ENCODE measurements at regions not wholly inside any gene's neighbourhood (a gene's known extent, or its start where the extent isn't known, plus 50 kb on each side); places are given as distances from the start of the nearest gene placed in this dataset.
A peak's percentile ranks its signal among the peaks of the same experiment; 100 is the strongest.
"Not testable (repeated sequence)": the region's sequence is repeated elsewhere in the genome, so short reads cannot be mapped to it uniquely, and the experiment has no call there.

DNA sequence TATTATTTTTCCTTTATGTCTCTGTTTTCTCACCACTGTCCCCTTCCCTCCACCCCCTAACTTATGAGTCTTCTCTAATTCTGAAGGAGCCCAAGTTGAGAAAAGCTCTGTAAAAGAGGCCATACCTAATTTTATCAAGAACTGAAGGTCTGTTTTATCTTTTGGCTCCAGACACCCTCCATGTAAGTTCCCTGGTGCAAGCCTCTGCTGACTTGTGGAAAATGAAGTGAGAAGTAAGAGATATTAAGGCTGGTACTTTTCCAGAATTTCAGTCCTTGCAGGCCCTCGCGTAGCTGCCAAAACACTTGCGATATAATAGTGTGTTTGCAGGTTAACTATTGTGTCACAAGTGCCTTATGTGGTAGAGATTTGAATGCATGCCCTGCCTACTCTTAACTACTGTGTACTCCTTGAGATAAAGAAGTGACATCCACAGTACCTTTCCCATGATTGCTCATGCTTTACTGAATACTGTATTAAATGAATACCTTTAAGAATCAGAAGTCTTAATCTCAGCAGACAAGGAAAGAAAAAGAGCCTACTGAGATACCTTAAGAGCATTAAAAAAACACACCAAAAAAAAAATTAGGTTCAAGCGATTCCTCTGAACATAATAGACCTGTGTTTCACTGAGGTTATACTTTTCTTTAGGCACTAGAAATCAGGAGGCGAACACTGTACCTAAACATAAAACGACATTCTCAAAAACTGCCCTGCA is 143.6 kb upstream of the ZNF184 start:
- no peak for DNase-seq

DNA sequence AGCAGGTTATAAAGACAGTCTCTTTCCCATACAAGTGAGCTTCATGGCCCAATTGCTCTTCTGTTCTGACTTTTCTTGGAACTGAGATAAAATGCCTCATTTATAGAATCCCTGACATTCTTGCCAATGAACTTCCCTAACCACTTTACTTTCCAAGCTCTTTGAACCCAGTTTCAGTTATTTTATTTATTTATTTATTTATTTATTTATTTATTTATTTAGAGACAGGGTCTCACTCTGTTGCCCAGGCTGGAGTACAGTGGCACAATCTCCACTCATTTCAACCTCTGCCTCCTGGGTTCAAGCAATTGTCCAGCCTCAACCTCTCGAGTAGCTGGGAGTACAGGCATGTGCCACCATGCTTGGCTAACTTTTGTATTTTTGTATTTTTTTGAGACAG is 138.5 kb upstream of the ZNF184 start:
- DNase-seq = no peak

GRCh38 chr6:27608916-27609883 is 136.3 kb upstream of the ZNF184 start:
- peak; percentile 39 for DNase-seq

GRCh38 chr6:27605401-27606342 is 132.8 kb upstream of the ZNF184 start:
- DNase-seq = no peak

DNA sequence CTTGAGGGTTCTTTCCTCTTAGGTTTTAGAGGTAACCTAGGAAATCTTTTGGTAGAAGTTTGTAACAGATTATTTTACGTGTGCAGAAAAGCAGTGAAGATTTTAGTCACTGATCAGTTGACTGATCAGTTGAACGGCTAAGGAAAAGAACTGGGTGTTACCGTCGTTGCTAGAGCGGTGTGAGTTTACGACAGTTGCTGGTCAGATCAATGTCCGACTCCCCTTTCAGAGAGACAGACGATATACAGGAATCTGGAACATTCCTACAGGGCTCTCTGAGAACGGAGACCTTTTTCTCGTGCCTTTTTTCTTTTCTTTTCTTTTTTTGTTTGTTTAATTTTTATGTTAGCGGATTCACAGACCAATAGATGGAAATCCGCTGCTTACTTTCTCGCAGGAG is 132.1 kb upstream of the ZNF184 start:
- no peak for DNase-seq

- no peak for DNase-seq
These were observed 128.9 kb upstream of the ZNF184 start for GRCh38 chr6:27601668-27602254.

DNA sequence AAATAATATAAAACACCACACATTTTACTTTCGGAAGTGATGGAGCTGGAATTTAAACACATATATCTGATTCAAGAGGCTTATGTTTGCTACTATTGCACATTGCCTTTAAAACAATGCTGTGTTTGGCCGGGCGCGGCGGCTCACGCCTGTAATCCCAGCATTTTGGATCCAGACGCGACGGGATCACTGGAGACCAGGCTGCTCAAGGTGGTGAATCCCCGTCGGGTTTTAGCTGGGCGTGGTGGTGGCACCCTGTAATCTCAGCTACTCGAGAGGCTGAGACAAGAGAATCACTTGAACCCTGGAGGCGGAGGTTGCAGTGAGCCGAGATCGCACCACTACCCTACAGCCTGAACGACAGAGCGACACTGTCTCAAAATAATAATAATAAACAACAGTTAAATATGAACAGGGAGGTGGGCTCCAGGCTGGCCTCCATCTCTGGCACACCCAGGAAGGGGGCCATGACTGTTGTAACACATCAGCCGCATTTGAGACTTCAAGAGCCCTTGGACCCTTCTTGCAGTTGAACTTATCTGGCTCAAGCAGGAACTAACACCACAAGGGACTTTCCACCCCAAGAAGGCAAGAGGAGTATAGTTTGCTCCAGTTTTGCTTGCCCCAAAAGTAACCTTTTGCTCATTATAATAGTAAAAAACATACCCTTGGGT is 127.1 kb upstream of the ZNF184 start:
- DNase-seq = no peak

DNA sequence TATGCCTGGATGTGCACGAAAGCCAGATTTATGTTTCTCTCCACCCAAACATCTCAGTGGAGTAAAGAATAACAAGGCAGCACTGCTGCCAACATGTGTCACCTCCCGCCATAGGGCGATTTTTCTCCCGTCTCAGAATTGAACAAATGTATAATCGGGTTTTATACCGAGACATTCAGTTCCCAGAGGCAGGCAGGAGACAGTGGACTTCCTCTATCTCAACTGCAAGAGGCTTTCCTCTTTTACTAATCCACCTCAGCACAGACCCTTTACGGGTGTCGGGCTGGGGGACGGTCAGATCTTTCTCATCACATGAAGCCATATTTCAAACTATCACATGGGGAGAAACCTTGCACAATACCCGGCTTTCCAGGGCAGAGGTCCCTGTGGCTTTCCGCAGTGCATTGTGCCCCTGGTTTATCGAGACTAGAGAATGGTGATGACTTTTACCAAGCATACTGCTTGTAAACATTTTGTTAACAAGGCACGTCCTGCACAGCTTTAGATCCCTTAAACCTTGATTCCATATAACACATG is 124.2 kb upstream of the ZNF184 start:
- DNase-seq = not testable (repeated sequence)

DNA sequence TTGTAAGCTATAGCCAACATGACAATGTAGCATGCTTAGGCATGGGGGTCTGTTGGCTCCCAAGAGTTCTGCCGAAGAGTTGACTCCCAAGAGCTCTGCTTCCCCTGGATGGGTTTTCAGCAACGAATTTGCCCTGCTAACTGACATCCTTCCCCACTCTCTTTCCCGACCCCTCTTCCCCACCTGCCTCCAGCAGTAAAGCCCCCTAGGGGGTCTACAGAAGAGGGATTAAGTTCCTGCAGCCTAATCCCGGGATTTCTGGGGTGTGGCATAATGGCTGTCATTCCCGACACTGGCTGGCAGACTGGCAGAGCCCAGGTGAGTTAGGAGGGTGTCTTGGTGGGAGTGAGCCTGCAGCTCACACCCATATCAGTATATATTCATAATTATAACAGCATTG is 121.0 kb upstream of the ZNF184 start:
- no peak for DNase-seq

- DNase-seq = no peak
These were observed 120.4 kb upstream of the ZNF184 start for GRCh38 chr6:27593200-27593818.

DNA sequence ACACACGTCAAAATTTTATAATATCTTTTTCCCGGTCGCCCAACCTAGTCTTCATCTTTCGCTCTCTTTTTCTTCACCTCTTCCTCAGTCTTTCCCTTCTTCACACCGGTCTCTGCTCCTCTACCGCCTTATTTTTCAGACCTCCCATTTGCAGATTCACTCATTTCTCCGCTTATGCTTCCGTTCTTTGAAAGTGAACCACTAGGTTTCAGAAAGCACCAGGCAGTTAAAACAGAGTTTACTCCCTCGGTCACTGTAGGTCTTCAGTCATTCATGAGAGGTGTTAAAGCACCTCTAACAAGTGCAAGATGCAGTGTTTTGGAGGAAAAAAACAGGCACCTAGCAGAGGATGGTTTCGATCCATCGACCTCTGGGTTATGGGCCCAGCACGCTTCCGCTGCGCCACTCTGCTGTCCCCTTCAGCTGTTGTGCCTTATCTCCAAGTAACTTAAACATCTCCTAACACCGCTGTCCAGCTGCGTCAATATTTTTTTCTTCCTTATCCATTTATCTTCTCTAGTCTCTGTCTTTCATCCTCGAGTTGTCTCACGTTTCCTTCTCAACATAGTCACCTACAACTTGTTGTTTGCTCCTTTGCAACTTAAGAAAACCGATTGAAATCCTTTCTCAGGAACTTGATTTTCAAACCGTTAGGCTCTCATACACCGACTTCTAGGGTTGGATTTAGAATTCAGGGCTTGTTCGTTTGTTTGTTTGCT is 119.7 kb upstream of the ZNF184 start:
- peak; percentile 15 for DNase-seq

- no peak for DNase-seq
These were observed 119.0 kb upstream of the ZNF184 start for GRCh38 chr6:27591699-27592480.

- DNase-seq = not testable (repeated sequence)
These were observed 112.4 kb upstream of the ZNF184 start for GRCh38 chr6:27585316-27585715.

GRCh38 chr6:27584326-27584725 is 111.4 kb upstream of the ZNF184 start:
- DNase-seq = no peak

GRCh38 chr6:27582928-27583725 is 110.2 kb upstream of the ZNF184 start:
- DNase-seq = no peak

DNA sequence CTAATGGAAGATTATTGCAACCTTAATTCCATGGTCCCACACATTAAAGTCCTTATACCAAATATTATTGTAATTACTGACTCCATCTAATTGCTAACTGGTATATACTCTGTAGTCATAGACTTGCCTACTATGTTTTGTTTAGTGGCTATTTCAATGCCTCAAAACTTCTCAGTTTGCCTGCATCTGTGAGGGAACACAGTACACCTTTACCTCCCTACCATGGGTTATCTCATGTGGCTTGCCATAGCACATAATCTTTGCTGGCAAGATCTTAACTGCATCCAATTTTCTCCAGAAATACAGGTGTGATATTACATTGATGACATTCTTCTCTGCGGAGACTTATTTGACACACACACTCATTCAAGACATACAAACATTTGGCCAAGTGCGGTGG is 107.1 kb upstream of the ZNF184 start:
- DNase-seq = no peak

- DNase-seq = no peak
These were observed 105.0 kb upstream of the ZNF184 start for GRCh38 chr6:27577922-27578321.

DNA sequence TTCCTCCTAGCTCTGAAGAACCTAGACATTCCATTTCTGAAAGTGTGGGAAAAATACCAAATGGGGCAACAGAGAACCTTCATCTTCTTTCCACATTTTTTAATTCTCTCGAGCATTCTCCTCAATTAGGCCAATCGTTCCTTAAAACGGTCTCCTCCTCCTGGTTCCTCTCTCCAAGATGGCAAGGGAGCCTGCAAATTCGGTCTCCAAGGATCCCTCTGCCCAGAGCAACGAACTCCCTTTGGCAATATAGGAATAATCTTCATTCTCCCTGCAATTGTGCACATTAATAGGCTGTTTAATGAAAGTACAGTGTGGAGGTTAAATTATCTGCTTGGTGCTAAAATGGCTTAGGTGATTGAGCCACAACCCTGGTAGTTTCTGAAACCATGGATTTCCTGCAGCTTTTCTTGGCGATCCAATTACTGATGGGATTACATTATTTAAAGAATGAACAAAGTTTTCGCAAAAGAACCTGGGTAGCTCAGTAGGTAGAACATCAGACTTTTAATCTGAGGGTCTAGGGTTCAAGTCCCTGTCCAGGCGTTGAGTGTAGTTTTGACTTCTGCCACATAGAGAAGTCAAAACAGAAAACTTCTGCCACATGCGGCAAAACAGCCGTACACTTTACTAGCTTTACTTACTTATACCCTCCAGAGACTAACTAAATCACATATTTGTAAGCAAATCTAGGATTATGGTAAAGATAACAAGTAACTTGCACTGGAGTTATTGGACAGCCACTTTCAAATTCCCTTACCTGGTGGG is 102.9 kb upstream of the ZNF184 start:
- no peak for DNase-seq
